LNCAP (cell line): ENCODE measurements at regions not wholly inside any gene's neighbourhood (a gene's known extent, or its start where the extent isn't known, plus 50 kb on each side); places are given as distances from the start of the nearest gene placed in this dataset.

Experiments used
- CTCF ChIP-seq: fragments of 450-650 bp; IDR thresholded peaks from 2 replicates; pipeline ENCODE4 v1.5.1; 2017; ENCODE audit warnings: mild to moderate bottlenecking

DNA sequence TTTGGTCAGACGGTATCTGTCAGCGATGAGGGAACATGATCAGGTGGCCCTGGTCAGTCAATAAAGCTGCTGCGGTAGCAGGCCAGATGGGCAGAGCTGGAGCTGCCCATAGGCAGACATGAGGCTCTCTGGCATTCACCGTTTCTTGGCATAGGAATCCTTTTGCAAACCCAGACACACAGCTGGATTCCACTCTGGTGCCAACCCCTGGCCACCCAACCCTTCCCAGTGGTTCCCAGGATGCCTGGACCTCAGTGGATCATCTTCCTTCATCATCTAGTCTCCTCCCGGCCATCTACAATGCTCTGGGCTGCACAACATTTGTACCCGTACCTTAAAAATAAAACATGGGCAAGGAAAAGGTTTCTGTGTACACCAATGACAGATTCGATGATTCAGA lies 68.3 kb upstream of the ACTRT2 start:
- no peak for TF ChIP-seq CTCF

- TF ChIP-seq CTCF: no peak
Observed at GRCh38 chr1:2953688-2954285, 67.5 kb upstream of the ACTRT2 start.

GRCh38 chr1:2955652-2956051 lies 65.6 kb upstream of the ACTRT2 start:
- no peak for TF ChIP-seq CTCF

- TF ChIP-seq CTCF: no peak
Observed at GRCh38 chr1:2956576-2956975, 64.7 kb upstream of the ACTRT2 start.

DNA sequence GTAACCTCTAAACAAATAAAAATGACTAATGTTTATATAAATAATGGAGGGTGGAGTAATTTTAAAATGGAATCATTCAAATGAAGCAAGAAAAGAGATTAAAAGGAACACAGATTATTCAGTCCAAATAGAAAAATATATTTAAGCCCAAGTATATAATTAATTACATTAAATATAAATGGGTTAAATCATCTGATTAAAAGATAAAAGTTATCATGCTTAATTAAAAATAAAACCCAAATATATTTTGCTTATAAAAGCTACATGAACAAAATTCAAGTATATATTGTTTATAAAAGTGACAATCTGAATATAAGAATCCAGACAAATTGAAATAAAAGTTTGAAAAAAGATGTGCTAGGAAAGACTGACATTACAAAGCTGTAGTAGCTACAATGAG lies 63.9 kb upstream of the ACTRT2 start:
- TF ChIP-seq CTCF: no peak

GRCh38 chr1:2961081-2961480 lies 60.2 kb upstream of the ACTRT2 start:
- no peak for TF ChIP-seq CTCF

GRCh38 chr1:2961661-2962060 lies 59.6 kb upstream of the ACTRT2 start:
- TF ChIP-seq CTCF: no peak

DNA sequence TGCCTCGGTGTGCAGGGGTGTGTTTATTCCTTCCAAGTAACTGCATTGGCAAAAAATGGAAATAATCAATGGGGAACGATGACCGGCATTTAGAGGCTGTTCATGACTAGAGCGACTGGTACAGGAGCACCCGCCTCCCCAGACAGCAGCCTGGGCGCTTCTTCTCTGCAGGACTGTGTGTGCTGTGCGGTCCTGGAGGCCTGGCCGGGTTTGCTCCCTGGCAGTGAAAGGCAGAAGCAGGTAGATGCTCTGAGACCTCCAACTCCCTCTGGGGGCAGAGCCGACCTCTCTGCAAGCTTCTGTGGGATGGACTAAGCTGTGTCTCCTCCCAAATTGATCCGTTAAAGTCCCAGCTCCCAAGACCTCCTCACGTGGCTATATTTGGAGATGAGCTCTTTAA lies 59.2 kb upstream of the ACTRT2 start:
- no peak for TF ChIP-seq CTCF
